Glutamatergic neuron (in vitro differentiated cells): ENCODE measurements at regions not wholly inside any gene's neighbourhood (a gene's known extent, or its start where the extent isn't known, plus 50 kb on each side); places are given as distances from the start of the nearest gene placed in this dataset.
"Not testable (repeated sequence)": the region's sequence is repeated elsewhere in the genome, so short reads cannot be mapped to it uniquely, and the experiment has no call there.

ENCODE experiments used
- DNase-seq: peaks from one replicate; pipeline ENCODE4 v3.0.0; 2022
- H3K27ac Mint-ChIP-seq: one replicate; pipeline ENCODE4 v1.8.0; 2020; ENCODE audit warnings: mild to moderate bottlenecking, mixed read lengths, inconsistent platforms; ENCODE audit not compliant: unreplicated experiment
- H3K27me3 Mint-ChIP-seq: one replicate; pipeline ENCODE4 v1.8.0; 2020; ENCODE audit warnings: mild to moderate bottlenecking, moderate library complexity, mixed read lengths, inconsistent platforms; ENCODE audit not compliant: unreplicated experiment
- H3K36me3 Mint-ChIP-seq: one replicate; pipeline ENCODE4 v1.8.0; 2020; ENCODE audit warnings: mild to moderate bottlenecking, mixed read lengths, inconsistent platforms; ENCODE audit not compliant: unreplicated experiment
- H3K4me1 Mint-ChIP-seq: one replicate; pipeline ENCODE4 v1.8.0; 2020; ENCODE audit warnings: mild to moderate bottlenecking, low read depth, mixed read lengths, inconsistent platforms; ENCODE audit not compliant: unreplicated experiment
- H3K4me3 Mint-ChIP-seq: one replicate; pipeline ENCODE4 v1.8.0; 2020; ENCODE audit warnings: mild to moderate bottlenecking, mixed read lengths, inconsistent platforms; ENCODE audit not compliant: unreplicated experiment
- H3K9me3 Mint-ChIP-seq: one replicate; pipeline ENCODE4 v1.8.0; 2020; ENCODE audit warnings: mild to moderate bottlenecking, moderate library complexity, mixed read lengths, inconsistent platforms; ENCODE audit not compliant: unreplicated experiment

DNA sequence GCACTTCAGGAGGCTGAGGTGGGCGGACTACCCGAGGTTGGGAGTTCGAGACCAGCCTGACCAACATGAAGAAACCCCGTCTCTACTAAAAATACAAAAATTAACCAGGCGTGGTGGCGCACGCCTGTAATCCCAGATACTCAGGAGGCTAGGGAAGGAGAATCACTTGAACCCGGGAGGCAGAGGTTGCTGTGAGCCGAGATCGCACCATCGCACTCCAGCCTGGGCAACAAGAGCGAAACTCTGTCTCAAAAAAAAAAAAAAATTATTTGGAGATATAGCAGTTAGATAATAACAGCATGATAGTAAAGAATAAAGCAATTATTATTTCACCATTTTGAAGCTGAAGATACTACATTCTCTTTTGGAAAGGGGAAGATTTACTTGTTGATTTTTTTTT lies 345.9 kb upstream of the SPATA31A3 start:
- not testable (repeated sequence) for H3K4me3 Mint-ChIP-seq, H3K4me1 Mint-ChIP-seq, H3K27ac Mint-ChIP-seq

GRCh38 chr9:67334727-67335572 lies 342.6 kb upstream of the SPATA31A3 start:
- not testable (repeated sequence) for H3K9me3 Mint-ChIP-seq, H3K27me3 Mint-ChIP-seq, DNase-seq, H3K4me3 Mint-ChIP-seq, H3K36me3 Mint-ChIP-seq, H3K27ac Mint-ChIP-seq, H3K4me1 Mint-ChIP-seq

More for the DNA sequence above, 345.9 kb upstream of the SPATA31A3 start:
- H3K36me3 Mint-ChIP-seq, H3K27me3 Mint-ChIP-seq, H3K9me3 Mint-ChIP-seq, DNase-seq: not testable (repeated sequence)

DNA sequence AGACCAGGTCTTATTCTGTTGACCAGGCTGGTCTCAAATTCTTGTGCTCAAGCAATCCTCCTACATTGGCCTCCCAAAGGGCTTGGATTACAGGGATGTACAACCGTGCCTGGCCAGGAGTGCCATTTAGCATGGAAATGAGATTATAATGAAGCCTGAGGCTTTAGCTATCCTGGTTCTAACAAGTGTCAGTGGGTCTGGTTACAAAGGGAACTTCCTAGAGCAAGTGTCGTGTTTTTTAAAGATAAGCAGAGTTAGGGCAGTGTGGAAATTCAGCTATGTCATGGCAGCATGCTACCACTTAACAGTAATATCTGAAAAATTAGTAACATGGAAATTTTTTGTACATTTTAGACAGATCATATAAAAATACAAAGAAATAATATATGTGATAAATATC lies 339.3 kb upstream of the SPATA31A3 start:
- DNase-seq, H3K36me3 Mint-ChIP-seq, H3K4me3 Mint-ChIP-seq: not testable (repeated sequence)

GRCh38 chr9:67313409-67313808 lies 321.1 kb upstream of the SPATA31A3 start:
- H3K4me3 Mint-ChIP-seq, H3K4me1 Mint-ChIP-seq, DNase-seq, H3K36me3 Mint-ChIP-seq, H3K27me3 Mint-ChIP-seq, H3K9me3 Mint-ChIP-seq, H3K27ac Mint-ChIP-seq: not testable (repeated sequence)

More for the DNA sequence above, 339.3 kb upstream of the SPATA31A3 start:
- not testable (repeated sequence) for H3K9me3 Mint-ChIP-seq, H3K27me3 Mint-ChIP-seq, H3K4me1 Mint-ChIP-seq, H3K27ac Mint-ChIP-seq

DNA sequence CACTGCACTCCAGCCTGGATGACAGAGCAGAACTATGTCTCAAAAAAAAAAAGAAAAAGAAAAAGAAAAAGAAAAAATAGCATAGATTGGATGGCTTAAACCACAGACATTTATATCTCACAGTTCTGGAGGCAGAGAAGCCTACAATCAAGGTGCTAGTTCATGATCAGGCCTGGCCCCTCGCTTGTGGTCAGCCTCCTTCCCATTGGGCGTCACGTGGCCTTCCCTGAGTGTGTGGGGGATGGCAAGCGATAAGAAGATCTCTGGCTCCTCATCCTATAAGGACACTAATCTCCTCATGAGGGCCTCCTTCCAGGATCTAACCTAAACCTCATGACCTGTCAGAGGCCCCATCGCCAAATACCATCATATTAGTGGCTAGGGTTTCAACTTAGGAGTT lies 320.2 kb upstream of the SPATA31A3 start:
- not testable (repeated sequence) for H3K4me3 Mint-ChIP-seq, H3K27me3 Mint-ChIP-seq, H3K9me3 Mint-ChIP-seq, DNase-seq, H3K27ac Mint-ChIP-seq, H3K36me3 Mint-ChIP-seq, H3K4me1 Mint-ChIP-seq

GRCh38 chr9:67307109-67307508 lies 314.8 kb upstream of the SPATA31A3 start:
- not testable (repeated sequence) for H3K9me3 Mint-ChIP-seq, DNase-seq, H3K27me3 Mint-ChIP-seq, H3K27ac Mint-ChIP-seq, H3K4me1 Mint-ChIP-seq, H3K4me3 Mint-ChIP-seq, H3K36me3 Mint-ChIP-seq

DNA sequence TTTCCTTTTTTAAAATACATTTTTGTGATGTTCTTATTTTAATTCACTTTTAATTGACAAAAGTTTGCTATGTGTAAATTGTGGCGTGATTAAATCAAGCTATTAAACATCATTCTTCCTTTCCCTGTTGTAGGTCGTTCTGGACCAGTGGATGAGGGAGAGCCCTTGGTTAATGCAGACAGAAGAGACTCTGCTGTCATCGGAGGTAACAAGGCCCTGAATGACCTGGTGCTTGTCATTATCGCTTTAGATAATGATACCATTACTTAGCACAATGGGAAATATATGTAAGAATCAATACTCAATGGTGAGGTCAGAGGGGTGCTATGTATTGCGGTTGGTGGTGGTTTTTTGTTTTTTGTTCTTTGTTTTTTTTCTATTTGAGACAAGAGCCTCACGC lies 296.4 kb upstream of the SPATA31A3 start:
- H3K27ac Mint-ChIP-seq, H3K27me3 Mint-ChIP-seq, H3K4me3 Mint-ChIP-seq: not testable (repeated sequence)

GRCh38 chr9:67288117-67288735 lies 295.9 kb upstream of the SPATA31A3 start:
- not testable (repeated sequence) for H3K36me3 Mint-ChIP-seq, H3K27me3 Mint-ChIP-seq, H3K4me1 Mint-ChIP-seq, H3K4me3 Mint-ChIP-seq, H3K9me3 Mint-ChIP-seq, DNase-seq, H3K27ac Mint-ChIP-seq

More for the DNA sequence above, 296.4 kb upstream of the SPATA31A3 start:
- H3K9me3 Mint-ChIP-seq, DNase-seq, H3K4me1 Mint-ChIP-seq, H3K36me3 Mint-ChIP-seq: not testable (repeated sequence)

- not testable (repeated sequence) for H3K4me3 Mint-ChIP-seq, DNase-seq, H3K36me3 Mint-ChIP-seq, H3K27ac Mint-ChIP-seq, H3K9me3 Mint-ChIP-seq, H3K4me1 Mint-ChIP-seq, H3K27me3 Mint-ChIP-seq
These were observed 291.9 kb upstream of the SPATA31A3 start for GRCh38 chr9:67284299-67284698.

DNA sequence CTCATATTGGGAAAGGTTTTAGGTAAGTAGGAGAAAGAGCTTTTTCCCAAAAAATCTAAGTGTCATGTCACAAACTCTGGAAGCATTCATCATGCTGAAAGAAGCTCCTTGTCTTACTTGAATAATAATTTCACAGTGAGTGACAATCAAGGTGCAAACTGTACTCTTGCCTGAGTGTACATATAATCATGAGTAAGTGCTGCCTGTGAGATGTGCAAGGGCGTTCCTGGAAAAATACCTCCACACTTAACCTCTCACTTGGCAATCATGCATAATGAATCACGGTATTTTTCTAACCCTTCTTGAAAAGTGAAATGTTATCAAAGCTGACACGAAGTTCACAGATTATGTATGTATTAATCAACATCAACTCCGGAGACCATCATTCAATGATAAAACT lies 289.2 kb upstream of the SPATA31A3 start:
- H3K4me3 Mint-ChIP-seq, H3K36me3 Mint-ChIP-seq, H3K4me1 Mint-ChIP-seq, H3K27ac Mint-ChIP-seq, DNase-seq, H3K9me3 Mint-ChIP-seq, H3K27me3 Mint-ChIP-seq: not testable (repeated sequence)

DNA sequence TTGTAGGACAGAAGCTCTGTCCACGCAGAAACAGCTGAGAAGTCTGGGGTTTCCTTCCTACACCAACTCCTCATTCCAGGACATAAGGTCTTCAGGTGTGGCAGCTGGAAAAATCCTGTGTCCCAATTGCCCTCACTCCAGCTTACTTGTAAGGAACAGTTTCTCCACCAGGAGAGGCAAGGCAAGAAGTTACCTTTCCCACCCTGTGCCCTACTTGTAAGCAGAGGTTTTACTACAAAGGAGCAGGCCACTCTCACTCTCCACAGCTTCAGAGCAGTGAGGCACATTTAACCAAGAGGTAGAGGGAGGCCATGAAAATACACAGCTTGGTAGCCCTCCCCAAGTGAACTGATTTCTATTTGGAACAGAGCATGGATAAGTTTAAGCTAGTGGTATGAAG lies 277.3 kb upstream of the SPATA31A3 start:
- H3K36me3 Mint-ChIP-seq, H3K4me1 Mint-ChIP-seq, H3K27me3 Mint-ChIP-seq, H3K4me3 Mint-ChIP-seq, DNase-seq, H3K27ac Mint-ChIP-seq, H3K9me3 Mint-ChIP-seq: not testable (repeated sequence)

DNA sequence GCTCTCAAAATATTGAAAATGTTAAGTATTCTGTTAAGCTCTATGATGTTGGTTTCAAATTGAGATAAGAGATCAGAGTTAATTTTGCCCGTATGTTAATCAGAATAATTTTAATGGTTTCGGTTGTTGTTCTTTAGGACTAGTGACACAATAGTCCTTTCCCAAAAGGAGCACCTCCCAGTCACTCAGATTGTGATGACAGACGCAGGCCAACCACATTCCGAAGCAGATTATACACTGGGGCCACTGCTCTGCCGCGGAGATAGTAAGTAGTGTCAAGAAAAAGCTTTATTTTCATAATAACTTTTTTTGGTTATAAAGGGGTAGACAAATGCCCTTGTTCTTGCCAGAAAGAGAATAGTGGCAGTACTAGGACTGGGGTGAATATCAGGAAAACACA lies 265.5 kb upstream of the SPATA31A3 start:
- not testable (repeated sequence) for H3K27me3 Mint-ChIP-seq, H3K27ac Mint-ChIP-seq, H3K4me3 Mint-ChIP-seq, H3K36me3 Mint-ChIP-seq, H3K4me1 Mint-ChIP-seq, DNase-seq, H3K9me3 Mint-ChIP-seq
